Testis (tissue), 2 donors: ENCODE measurements at regions not wholly inside any gene's neighbourhood (a gene's known extent, or its start where the extent isn't known, plus 50 kb on each side); places are given as distances from the start of the nearest gene placed in this dataset.

ENCODE experiments used
- POLR2A ChIP-seq: fragments of 450-650 bp; IDR thresholded peaks from one replicate; pipeline ENCODE4 v1.6.1; 2017; ENCODE audit warnings: antibody characterized with exemption, mild to moderate bottlenecking, moderate library complexity
- TF ChIP-seq, protein P1 (sequence below), 3 experiments: fragments of 450-650 bp in 2 of 3; fragments of 200-600 bp in 1 of 3; sonication (generic) in 1 of 3; IDR thresholded peaks; one replicate each; pipeline ENCODE4 v1.5.1; 2016 to 2019; ENCODE audit warnings: antibody characterized with exemption in 3 of 3, mild to moderate bottlenecking in 2 of 3, moderate library complexity in 1 of 3

DNA sequence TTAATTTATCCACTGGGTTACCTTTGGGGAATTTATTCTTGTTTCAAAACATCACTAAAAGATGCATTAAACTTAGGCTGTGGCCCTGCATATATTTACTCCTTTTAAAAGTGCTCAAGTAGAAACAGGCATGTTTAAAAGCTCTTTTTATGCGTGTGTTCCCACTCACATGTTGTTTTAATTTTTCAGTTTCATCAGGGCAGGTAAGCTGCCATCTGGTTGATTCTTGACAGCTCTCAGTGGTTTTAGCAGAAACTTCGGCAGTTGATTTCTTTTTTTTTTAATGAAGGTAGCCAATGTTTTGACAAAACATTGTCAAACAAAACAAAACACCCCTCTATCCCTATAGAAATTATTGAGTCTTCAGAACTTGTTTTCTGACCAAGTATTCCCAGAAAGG lies 89.6 kb upstream of the LGR5 start:
- TF ChIP-seq, protein P1, sequence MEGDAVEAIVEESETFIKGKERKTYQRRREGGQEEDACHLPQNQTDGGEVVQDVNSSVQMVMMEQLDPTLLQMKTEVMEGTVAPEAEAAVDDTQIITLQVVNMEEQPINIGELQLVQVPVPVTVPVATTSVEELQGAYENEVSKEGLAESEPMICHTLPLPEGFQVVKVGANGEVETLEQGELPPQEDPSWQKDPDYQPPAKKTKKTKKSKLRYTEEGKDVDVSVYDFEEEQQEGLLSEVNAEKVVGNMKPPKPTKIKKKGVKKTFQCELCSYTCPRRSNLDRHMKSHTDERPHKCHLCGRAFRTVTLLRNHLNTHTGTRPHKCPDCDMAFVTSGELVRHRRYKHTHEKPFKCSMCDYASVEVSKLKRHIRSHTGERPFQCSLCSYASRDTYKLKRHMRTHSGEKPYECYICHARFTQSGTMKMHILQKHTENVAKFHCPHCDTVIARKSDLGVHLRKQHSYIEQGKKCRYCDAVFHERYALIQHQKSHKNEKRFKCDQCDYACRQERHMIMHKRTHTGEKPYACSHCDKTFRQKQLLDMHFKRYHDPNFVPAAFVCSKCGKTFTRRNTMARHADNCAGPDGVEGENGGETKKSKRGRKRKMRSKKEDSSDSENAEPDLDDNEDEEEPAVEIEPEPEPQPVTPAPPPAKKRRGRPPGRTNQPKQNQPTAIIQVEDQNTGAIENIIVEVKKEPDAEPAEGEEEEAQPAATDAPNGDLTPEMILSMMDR (IDR thresholded peaks at IDR 0.05) = no peak
- TF ChIP-seq POLR2A = no peak
